Islet of Langerhans (tissue), 1 donor: ENCODE measurements at regions not wholly inside any gene's neighbourhood (a gene's known extent, or its start where the extent isn't known, plus 50 kb on each side); places are given as distances from the start of the nearest gene placed in this dataset.
"Not testable (repeated sequence)": the region's sequence is repeated elsewhere in the genome, so short reads cannot be mapped to it uniquely, and the experiment has no call there.

Experiments used
- FAIRE-seq: peaks from one replicate; lab custom pipeline; 2011; peaks lifted over from hg19 to GRCh38; lab: Jason Lieb, UNC

DNA sequence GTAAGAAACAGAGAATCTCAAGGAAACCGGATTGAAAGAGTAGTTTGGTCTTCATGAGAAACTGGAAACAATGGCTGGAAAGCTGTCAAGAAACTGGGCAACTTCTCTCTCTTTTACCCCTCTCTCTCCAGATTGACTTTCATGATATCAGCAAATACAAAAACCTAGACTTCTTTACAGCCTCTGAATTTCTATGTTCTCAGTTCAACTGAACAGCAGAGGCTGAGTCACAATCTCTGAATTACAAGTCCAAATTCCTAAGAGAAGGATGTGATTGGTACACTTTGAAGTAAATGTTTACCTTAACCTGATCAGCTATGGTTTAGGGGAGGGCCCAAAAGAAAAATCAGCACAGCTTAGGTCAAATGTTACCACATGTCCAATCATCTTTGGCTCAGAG is 974.9 kb downstream of the RPA4 start:
- FAIRE-seq = no peak

DNA sequence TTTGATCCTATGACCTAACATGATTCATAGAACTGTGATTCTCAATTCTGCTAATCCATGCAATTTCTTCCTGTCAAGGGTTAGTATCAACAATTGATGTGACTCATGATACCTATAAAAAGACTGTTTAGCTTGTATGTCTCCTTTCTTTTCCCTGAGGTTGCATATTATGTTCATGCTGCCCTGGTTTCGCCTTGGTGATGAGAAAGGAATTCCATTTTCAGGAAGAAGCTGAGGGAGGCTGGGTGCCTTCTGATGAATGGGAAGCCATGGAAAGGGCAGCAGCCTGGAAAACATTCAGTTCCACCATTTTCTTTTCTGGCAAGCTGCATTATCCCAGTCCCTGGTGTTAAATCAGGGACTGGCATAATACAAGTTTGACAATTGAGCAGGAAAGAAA is 976.5 kb downstream of the RPA4 start:
- FAIRE-seq = peak; percentile 75

DNA sequence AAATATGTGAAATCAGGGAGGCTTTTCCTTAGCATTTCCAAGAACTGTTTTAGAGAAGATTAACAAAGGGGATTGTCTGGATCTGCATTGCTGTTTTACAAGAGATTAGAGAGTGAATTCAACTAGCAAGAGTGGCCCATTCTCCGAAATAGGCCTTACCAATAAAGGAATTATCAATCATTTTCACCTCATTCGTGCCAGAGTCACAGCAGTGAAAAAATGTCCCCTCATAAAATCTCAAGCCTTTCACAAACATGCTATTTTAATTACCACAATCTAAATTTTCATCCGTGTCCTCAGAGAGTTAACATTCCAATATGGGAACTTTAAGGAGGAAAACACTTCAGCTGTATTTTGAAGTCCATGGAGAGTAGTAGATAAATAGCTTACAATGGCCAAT is 979.6 kb downstream of the RPA4 start:
- FAIRE-seq = no peak

DNA sequence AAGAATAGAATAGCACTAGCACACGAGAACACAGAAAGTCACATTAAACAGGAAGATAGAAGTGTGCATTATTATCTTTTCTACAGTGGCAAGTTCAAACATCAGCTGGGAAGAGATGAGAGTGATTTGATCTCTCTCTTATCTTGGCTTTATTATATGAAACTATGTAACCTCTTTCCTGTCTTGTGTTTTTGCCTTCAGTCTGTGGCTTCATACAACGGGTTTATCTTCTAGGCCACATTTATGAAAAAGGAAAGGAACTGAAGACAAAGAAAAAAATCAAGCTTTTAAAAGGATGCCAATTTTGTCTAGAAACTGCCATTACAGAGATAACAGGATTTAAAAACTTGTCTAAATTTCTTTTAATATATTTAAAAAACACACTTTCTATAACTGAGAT is 983.6 kb downstream of the RPA4 start:
- FAIRE-seq = no peak

DNA sequence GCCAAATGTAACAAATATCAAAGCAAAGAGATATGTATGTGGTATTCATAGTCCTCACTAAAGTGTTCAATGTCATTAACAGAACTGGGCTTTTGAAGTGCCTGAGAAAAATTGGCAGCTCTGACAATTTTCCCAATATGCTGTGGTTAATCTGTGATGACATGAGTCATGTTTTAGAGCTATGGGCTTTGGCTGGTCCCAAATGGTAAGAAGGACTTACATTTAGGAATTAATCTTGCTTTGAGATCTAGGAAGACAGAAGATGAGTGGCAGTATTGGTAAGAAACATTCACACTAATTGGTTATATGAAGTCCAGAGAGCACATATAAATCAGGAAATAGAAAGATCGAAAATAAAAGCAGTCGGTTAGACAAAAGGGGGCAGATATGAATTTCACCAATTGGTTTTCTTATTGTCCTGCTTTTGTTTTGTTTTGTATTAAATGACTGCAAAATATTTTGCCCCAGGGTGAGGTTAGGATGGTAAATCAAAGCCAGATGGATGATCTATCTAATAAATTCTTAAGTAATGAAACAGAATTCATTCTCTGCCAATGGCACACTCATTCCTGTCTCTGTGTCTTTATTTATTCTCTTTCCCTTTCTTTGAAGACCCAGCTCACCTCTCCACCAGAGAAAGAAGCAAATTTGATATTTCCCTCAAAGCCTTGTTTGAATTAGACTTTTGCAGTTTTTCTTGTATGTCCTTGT is 993.1 kb downstream of the RPA4 start:
- FAIRE-seq = no peak

DNA sequence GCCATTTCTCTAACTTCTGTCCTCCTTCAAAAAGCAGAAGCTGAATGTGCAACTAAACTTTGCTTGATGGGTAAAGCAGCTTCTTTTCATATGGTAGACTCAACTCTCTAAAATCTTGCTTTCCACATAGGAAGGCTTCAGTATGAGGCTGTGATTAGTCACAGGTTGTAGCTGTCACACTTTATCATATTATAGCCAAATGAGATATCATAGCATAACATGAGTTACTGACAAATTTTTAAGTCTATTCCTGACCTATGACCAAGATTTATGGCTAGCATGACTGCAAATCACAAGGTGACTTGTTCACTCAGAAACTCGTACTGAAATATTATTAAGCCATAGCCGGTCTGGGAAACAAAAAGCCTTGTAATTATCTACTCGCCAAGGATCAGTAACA is 998.6 kb downstream of the RPA4 start:
- FAIRE-seq = no peak

DNA sequence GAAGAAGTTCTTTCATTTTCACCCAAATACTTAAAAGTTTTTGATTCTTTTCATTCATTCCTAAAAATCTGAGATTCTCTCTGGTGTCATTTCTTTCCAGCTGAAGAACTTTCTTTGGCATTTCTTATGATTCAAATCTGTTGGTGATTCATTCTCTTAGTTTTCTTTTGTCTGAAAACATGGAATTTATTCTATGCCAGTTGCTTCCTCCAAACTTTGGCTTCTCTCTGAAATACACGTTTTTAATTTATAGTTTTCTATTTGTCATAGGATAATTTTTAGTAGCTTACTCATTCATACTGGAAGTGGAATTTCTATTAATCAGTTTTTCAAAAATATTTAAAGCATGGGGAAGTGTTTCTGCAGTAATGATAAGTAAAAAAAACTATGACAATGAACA is 1012.0 kb downstream of the RPA4 start:
- no peak for FAIRE-seq

DNA sequence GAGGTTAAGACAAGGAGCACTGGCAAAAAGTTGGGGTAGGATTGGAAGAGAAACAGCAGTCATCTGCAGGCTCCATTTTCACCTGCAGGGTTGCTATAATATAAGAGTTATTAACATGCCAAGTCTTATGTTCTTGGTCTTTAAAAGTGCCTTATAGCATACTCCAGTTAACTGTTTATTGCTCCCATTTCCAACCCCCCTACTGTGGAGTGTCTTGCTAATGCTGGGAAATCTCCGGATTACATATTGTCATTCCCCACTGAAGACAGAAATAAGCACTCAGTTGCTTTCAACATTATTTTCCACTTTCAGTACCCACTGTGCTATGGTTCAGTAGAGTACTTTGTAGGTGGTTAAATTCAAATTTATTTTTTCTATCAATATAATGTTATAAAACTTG is 1014.3 kb downstream of the RPA4 start:
- FAIRE-seq = no peak

DNA sequence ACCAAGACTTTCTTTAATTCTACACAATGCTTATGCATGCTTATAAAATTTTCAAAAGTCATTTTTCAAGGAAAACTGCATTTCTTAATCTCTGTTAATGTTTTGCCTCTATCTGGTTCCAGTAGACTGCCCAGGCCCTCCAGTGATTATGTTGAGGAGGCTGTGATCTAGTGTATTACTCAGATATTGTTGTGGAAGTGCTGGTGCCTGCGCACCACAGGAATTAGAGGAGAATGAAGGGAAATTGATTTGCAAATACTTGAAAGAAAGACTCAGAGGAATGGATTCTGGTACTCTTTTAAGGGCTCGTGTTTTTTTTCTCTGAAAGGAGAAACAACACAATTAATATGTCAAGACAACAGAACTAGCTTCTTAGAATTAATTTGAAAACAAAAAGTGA is 1015.1 kb downstream of the RPA4 start:
- FAIRE-seq = no peak

DNA sequence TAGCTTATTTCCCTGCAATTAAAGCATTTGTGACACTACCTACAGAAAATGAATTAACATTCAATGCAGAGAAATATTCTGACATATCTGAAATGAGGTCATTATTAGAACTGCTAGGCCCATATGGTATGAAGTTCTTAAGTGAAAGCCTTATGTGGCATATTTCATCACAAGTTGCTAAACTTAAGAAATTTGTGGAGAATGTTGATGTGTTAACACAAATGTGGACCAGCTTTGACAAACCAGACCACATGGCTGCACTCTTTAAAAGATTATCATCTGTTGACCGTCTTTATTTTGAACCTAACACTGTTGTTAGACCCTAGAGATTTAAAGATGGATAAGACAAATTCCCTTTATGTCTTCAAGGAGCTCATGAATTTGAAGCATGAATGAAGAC is 1024.1 kb downstream of the RPA4 start:
- FAIRE-seq = no peak

DNA sequence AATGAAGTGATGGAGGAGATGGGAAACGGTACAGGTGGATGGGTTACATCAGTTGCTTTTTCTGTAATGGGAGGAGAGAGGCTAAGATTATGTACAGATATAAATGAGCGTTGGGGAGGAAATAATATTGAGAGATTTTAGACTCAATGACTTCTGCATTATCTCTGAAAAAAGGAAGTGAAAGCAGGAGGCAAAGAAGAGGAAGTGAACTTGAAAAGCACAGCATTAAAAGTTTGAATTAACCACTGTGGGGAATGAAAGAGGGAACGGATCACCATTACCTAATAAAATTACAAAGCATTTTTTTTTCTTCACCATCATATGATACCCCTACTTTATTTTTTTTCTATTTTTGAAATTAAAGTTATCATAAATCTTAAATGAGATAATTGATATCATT is 1025.5 kb downstream of the RPA4 start:
- FAIRE-seq = no peak

DNA sequence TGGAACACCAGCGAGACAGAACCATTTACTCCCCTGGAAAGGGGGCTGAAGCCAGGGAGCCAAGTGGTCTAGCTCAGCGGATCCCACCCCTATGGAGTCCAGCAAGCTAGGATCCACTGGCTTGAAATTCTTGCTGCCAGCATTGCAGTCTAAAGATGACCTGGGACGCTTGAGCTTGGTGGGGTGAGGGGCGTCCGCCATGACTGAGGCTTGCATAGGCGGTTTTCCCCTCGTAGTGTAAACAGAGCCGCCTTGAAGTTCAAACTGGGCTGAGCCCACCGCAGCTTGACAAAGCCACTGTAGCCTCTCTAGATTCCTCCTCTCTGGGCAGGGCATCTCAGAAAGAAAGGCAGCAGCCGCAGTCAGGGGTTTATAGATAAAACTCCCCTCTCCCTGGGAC is 1031.7 kb downstream of the RPA4 start:
- FAIRE-seq = not testable (repeated sequence)

DNA sequence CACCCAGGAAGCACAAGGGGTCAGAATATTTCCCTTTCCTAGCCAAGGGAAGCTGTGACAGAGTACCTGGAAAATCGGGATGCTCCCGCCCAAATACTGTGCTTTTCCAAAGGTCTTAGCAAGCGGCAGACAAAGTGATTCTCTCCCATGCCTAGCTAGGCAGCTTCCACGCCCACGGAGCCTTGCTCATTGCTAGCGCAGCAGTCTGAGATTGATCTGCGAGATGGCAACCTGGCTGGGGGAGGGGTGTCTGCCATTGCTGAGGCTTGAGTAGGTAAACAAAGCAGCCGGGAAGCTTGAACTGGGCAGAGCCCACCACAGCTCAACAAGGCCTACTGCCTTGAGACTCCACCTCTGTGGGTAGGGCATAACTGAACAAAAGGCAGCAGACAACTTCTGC is 1037.5 kb downstream of the RPA4 start:
- not testable (repeated sequence) for FAIRE-seq

DNA sequence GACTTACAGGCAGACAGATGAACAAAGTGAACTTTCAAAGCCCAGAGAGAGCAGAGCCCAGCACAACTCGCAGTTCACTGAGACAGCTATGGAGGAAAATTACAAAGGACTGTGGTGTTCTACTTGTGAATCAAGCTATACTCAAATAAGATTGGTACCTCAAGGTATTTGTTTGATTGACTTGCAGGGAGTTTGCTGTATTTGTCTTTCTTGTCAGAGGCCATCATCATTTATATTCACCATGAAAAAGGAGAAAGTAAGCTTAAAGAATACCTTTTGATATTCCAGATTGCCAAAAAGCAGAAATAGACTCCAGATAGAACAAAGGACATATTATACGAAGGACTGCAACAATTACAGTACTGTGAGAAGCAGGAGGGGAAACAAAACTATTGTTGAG is 1047.9 kb downstream of the RPA4 start:
- FAIRE-seq = no peak

DNA sequence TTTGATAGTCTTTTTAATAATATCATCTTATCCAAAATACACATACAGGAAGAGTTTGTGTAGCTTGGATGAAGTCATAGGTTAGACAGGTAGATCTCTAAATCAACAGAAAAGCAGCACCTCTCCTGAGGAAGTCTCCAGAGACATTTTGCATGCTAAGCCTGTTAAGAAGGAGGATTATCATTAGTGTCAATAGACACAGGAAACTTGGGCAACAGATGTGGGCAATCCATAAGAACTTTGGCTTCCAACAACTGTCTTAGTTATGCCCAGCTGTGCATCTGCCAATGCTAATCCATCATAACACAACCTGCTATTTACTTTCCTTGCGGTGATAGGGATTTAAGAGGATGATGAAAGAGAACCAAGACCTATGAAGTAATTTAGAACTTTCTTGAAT is 1052.6 kb downstream of the RPA4 start:
- no peak for FAIRE-seq

DNA sequence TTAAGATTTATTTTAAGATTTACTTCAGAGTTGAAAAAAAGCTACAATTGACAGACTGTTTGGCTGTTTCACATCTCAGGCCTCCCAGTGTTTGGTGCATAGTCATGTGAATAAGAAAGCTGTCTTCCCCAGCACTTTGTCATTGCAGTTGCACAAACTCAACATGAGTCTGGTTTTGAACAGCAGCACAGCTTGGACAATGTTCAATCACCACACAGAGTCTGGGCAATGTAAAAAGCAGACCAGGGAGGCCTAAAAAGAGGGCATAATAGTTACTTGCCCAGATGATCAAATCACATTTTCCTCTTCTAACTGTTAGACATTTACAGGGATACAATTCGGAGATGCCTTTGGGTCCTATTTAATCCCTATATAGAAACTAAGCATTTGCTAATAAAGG is 1055.0 kb downstream of the RPA4 start:
- FAIRE-seq = no peak

DNA sequence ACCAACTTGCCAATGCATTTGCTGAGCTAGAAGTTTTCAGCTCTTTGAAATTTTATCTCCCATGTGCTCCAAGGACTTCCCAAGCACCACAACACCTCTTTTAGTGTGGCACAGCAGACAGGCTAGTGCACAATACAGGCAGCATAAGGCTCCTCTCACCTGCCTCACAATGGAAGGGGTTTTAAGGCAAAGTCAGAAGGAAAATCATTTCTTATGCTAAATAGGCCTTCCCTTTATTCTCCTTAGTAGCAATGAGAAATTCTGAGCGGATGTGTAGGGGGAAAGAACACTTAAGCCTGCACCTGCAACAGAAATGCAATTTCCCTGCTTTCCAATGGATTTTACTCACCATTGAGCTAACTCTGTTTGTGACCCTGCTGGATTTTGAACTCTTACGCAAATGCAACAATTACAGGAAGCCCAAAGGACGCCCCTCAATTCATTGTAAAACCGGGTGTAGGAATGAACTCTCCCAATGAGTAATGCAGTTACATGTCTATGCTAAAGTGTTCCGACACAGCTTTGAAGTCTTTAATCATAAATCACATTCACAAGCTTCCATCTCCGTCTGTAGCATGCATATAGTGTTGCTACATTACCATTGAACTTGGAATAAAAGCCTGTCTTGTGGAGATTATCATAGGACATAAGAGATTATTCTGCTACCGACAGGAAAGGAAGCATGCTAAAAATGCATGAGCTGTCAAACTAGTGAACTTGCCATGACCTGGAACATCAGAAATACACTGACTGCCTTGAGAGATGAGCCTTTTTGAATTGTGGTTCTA is 1084.9 kb downstream of the RPA4 start:
- no peak for FAIRE-seq

DNA sequence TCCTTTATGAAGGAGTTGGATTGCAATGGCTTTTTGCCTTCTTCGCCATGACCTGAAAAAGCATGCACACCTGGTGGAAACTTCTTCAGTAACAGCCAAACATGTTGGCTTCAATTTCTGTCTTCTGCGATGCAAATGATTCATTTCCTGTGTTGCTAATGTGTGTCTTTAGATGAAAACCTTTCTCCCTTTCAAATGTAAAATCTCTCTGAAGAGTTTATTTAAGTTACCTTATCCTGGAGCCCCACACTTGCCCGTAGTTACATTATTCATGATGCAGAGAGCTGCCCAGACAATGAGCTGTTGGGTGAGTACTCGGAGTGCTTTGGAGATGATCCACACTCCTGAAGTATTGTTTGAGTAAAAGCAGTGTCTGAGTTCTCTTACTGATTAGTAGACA is 1100.9 kb downstream of the RPA4 start:
- no peak for FAIRE-seq

DNA sequence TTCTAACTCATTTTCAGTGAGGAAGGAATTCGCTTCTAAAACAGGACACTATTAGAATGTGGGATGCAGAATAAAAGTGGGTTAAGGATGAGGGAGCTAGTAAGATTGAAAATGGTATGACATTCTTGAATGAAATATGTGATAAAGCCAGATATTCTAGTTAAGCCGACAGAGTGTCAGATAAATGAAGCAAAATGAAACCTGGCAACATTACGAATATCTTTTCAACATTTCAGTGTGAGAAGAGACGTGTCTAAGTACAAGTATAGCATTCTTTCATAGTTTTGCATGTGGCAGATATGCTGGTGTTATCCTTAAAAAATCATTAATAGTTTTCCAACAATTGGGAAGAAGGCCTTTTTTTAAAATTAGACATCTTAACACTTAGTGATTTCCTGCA is 1101.4 kb downstream of the RPA4 start:
- no peak for FAIRE-seq

DNA sequence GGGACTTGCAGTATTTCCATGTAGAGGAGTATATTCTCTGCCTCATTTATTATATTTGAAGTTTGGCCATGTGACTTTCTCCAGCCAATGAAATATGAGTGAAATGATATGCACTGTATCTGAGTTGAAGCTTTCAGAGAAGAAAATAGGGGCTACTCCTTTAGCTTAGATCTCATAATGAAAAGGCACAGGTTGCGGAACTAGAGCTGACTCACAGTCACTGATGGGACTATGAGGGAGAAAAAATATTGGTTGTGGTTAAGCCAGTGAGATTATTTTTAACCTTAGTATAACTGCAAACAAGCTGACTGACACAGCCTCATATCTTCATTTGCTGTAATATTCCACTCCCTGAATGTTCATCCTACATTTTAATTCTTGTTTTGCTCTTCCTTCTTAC is 1104.3 kb downstream of the RPA4 start:
- FAIRE-seq = no peak

DNA sequence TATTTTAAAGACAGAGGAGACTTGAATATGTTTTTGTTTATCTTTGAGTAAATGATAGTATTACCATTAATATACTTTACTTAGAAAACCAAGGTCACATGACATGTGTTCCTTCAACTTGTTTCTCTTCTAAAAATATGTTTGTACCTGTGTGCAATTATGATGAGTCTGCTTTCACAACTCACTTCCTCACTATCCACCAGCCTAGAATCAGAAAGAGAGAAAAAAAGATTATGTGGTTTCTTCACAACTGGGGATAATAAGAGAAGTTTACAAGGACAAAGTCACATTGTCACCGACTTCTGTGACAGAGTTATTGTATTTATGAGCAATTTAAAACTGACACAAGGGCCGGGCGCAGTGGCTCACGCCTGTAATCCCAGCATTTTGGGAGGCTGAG is 1112.1 kb downstream of the RPA4 start:
- FAIRE-seq = no peak

DNA sequence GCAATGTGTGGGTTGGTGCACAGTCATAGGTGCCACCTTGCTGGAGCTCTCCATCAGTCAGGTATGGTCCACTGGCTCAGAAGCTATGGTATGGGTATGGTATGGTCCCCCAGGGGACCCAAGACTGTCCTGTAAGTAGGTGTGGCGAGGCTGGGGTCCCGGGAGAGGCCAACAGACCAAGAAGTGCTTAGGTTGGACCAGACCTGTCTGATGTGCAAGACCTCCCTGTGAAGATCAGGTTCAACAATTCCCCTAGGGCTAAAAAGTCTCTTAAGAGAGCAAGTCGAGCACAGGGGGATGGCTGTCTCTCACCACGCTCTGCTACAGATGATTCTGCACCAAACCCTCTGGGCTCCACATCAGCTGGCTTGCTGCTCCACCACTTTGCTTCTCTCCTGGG is 1145.0 kb downstream of the RPA4 start:
- FAIRE-seq = no peak

DNA sequence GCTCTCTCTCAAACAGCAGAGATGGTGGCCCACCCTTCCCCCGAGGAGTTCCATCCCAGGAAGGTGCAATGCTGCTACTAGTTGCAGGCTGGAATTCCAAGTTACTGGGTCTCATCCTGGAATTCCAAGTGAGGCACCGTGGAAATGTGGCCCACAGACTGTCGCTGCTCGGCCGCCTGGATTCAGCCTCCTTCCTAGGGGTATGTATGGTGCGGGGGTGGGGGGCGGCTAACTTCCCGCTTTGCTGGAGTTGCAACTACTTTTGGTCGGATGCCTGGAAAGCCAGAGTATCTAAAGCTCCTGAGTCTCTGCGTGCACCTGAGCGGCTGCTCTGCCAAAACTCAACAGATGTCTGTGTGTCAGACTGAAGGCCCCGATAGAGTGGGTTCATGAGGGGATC is 1146.2 kb downstream of the RPA4 start:
- FAIRE-seq = no peak

DNA sequence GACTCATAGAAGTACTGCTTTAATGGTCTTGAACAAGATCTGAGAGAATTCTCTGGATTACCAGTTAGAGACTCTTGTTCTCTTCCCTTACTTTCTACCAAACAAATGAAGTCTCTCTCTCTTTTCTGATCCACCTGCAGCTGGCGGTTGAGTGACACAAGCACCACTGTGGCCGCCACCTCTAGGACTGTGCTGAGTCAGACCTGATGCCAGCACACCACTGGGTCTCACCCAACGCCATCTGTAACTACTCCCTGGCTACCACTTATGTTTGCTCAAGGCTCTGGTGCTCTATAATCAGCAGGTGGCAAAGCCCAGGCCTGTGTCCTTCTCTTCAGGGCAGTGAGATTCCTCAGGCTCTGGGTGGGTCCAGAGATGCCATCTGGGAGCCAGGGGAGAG is 1173.5 kb downstream of the RPA4 start:
- no peak for FAIRE-seq
